ENCODE measurements at regions not wholly inside any gene's neighbourhood (a gene's known extent, or its start where the extent isn't known, plus 50 kb on each side); places are given as distances from the start of the nearest gene placed in this dataset.

GRCh38 chr13:32881074-32881776 is 135.0 kb upstream of the KL start:
- TF ChIP-seq POLR2AphosphoS5 (IDR thresholded peaks at IDR 0.05; ENCODE audit: borderline replicate concordance, low read depth, low read length) = no peak
- TF ChIP-seq EZH2 (IDR thresholded peaks at IDR 0.05) = no peak
